NCI-H187 treated with DMSO at 0.1 percent for 48 hours (cell line): ENCODE measurements at regions not wholly inside any gene's neighbourhood (a gene's known extent, or its start where the extent isn't known, plus 50 kb on each side); places are given as distances from the start of the nearest gene placed in this dataset.
"Not testable (repeated sequence)": the region's sequence is repeated elsewhere in the genome, so short reads cannot be mapped to it uniquely, and the experiment has no call there.

Source experiments
- DNase-seq: peaks from one replicate; lab custom pipeline; 2025; lab: John Stamatoyannopoulos, UW

DNA sequence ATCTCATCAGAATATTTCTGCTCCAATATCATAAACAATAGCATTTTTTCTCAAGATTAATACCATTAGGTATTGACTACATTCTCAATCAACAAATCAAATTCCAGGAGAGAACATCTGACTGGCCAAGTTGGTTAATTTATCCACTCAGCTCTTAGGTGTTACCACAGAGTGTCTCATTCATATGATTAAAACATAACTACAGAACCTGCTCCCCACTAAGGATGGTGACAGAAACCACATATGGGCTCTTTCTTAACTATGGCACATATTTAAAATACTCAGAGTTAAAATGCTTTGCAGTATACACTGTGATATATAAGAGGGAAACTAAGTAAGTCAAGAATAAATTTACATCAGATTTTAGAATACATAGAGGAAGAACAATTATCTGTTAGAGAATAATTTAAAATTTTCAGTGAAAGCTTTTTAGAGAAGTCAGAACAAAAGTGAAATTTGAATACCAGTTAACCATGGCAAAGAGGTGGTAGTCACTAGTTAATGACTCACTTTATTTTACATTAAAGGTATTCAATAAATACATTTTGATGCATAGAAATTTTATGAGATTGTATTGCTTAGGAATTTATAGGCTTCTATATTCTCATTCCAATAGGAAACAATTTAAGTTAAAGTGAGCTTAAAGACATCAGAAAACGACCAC, 1120.8 kb upstream of the TMEFF2 start:
- DNase-seq: no peak

DNA sequence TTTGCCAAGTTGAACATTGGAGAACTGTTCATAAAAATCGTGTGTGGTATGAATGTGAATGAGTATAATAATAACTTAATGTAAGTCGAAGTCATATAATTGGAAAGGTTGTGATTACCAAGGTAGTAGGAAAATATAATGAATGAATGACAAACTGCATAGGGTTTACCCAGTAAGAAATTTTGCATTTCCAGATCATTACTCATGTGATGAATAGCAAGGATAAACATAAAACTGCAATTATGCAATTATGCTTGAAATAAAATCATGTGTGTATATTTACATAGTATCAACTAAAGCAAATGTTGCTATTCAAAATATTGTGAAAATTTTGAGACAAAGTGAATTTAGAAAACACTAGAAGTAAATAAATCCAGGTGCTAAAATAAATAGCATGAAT, 1108.7 kb upstream of the TMEFF2 start:
- DNase-seq: no peak

DNA sequence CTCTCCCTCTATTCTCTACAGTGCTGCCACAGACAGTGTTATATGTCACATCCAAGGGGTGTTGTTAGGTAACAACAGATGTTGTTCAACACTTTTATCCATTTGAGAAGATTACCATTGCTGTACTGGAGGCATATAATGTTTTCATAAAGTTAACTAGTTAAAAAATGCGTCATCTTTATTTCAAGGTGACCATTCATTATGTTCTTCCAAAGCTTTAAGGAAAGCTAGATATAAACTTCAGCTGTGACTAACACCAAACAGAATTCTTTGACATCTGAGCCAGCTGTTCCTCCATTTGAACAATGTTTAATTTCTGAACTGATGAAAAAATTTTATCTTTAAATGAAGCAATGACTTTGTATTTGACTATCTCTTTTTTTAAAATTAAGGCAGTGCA, 1099.6 kb upstream of the TMEFF2 start:
- no peak for DNase-seq

GRCh38 chr2:193279361-193279760, 1084.6 kb upstream of the TMEFF2 start:
- no peak for DNase-seq

DNA sequence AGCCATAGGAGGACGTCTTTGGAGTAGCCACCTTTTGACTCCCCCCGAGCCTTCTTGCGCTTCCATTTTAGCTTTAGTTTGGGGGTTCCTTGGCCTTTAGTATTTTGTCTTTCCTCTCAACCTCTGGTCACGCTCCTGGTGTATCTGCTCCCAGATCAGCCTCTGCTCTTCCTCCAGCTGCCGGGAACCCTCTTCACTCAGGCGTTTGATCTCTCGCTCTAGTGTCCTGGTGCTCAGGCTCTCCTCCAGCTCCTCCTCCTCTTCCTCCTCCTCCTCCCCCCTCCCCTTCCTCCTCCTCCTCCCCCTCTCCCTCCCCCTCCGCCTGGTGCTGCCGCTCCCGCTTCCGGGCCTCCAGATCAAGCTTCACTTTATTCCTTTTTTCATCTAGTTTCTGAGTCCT, 1082.3 kb upstream of the TMEFF2 start:
- DNase-seq: no peak

DNA sequence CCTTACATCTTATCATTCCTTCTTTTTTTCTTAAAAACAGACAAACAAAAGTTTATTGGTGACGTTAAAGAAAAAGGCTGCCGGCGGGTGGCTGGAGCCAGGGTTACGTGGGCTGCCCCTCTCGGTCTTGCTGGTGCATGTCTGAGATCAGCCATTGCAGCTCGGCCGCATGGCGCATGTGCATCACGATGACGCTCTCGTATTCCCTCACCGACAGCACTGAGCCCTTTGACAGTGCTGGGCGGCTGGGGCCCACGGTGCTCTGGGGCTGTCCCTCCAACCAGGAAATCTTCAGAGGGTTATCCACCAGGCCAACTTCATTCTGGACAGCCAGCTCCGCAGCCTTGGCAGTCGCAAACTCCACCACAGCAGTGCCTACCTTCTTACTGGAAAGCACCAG, 1081.8 kb upstream of the TMEFF2 start:
- no peak for DNase-seq

DNA sequence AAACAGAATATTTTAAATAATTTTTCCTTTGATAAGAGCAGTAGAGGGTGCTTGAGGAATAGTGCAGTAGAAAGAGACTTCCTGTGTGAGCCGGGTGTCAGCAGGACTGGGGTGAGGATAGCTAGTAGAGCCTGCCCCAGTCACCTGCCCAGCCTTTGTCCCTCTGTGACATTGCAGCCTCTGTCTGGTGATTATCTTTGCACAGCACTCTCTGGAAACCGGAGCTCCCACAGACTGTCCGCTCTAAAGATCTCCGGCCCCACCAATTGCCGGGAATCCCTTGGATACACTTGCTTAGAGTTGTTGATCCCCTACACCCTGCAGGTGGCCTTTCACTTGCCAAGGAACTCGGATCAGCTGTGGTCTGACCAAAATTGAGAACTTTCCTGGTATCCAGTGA, 1081.3 kb upstream of the TMEFF2 start:
- DNase-seq: no peak

- DNase-seq: no peak
Observed at GRCh38 chr2:193272011-193272410, 1077.3 kb upstream of the TMEFF2 start.

DNA sequence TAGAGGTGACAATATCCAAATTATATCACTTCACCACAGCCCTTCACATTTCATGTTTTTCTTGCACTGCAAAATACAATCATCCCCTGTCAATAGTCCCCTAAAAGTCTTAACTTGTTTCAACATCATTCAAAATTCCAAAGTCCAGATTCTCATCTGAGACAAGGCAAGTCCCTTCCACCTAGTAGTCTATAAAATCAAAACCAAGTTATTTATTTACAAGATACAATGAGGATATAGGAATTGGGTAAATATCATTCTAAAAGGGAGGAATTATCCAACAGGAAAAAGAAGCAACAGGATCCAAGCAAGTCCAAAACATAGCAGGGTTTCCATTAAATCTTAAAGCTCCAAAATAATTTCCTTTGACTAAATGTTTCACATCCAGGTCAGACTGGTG, 1076.1 kb upstream of the TMEFF2 start:
- no peak for DNase-seq

- no peak for DNase-seq
Observed at GRCh38 chr2:193267496-193268002, 1072.8 kb upstream of the TMEFF2 start.

DNA sequence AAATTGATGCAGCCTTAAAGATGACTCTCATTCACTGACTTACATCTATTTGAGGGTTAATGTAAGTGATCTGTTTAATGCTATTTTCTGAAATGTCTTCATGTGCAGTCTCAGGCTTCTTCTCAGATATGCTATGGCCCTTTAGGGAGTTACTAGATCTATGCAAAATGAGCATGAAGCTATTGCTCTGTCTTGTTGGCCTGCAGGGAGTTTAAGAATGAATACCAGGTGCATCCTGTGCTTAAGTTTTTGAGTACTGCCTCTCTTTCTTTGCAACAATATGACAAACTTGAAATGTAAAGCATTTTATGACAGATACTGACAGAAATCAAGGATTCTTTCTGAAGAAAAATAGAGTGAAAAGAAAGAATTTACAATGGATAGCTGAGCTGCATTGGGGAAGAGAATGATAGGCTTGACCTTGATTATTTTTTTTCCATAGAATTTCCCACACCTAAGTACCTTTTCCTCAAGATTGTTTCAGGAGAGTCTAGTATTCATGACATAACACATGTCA, 1058.3 kb upstream of the TMEFF2 start:
- DNase-seq: no peak

DNA sequence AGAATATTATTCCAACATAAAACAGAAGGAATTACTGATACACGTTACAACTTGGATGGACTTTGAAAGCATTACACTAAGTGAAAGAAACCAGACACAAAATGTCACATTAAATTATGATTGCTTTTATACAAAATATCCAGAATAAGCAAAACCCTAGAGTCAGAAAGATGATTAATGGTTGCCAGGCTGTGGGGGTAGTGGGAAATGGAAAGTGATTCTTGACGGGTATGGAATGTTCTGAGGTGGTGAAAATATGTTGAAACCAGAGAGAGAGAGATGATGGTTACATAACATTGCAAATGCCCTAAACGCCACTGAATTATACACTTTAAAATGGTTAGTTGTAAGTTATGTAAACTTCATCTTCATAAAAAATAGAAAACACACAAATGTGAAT, 1057.2 kb upstream of the TMEFF2 start:
- no peak for DNase-seq

GRCh38 chr2:193250389-193250788, 1055.7 kb upstream of the TMEFF2 start:
- DNase-seq: no peak

DNA sequence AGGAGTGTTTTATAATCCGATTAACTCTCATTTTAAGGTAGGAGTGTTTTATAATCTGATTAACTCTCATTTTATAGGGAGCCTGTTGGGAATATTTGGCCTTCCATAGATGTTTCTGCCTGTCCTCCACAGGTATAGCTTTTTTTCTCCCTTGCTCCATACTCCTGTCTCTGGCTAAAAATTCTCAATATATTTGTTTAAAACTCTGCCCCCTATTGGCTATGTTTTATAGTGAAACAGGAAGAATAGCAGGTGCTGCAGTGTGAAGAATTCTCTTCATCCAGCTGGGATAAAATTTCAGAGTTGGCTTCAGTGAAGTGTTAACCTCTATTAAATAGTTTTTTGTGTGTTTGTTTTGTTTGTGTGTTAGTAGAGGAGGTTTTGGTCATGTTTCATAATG, 1046.0 kb upstream of the TMEFF2 start:
- no peak for DNase-seq

DNA sequence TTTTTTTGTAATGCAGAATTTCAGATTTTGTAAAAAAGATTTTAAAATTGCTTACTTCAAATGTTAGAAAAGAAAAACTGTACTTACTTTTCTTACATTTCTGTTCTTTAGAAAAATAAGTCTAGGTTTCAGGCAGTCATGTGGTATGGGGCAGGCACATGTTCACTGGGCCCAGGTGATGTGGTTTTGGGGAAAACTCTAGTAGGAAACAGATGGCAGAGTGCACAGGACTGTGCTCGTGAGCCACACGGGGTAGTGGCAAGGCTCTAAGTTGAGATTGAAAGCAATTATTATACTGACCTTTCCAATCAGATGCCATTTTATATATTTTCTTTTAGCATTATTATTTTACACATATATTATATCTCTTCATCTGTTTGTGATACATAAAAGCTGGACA, 1036.9 kb upstream of the TMEFF2 start:
- no peak for DNase-seq

- no peak for DNase-seq
Observed at GRCh38 chr2:193228276-193228675, 1033.5 kb upstream of the TMEFF2 start.

GRCh38 chr2:193222454-193222853, 1027.7 kb upstream of the TMEFF2 start:
- no peak for DNase-seq

DNA sequence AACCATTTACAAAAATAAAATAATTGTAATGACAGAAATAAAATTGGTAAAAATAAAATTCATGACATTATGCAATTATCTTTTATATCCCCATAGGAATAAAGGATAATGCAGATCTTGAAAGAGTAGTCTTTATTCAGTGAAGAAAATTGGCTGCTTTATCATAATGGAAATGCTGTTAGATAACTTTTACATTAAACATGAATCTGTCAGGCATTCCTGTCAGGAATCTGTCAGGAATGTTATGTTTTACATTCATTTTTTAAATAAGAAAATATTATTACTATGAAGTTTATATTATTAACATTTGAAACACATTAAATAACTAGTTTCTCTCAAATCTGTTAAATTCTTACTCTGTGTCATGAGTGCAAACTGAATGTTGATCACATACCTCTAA, 1024.7 kb upstream of the TMEFF2 start:
- DNase-seq: no peak

- no peak for DNase-seq
Observed at GRCh38 chr2:193201583-193201982, 1006.9 kb upstream of the TMEFF2 start.

DNA sequence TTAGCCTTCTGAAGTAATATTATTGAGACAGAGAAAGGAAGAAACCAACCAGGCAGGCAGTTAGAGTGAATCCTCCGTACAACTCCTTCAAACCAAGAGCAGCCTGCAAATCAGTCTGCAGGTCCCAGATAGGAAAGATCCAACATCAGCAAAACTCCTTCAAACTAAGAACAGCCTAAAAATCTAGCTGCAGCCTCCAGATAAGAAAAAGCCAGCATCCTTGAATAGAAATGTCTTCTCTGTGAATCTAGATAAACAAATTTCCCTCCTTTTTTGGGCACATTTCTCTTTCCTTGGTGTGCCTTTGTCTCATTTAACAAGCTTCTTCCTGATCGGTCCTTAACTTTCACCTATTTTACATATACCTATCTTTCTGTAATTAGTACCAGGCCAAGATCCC, 1004.6 kb upstream of the TMEFF2 start:
- no peak for DNase-seq

- DNase-seq: no peak
Observed at GRCh38 chr2:193187816-193188215, 993.1 kb upstream of the TMEFF2 start.

GRCh38 chr2:193170981-193171380, 976.2 kb upstream of the TMEFF2 start:
- DNase-seq: not testable (repeated sequence)

GRCh38 chr2:193156480-193156879, 961.7 kb upstream of the TMEFF2 start:
- DNase-seq: no peak

DNA sequence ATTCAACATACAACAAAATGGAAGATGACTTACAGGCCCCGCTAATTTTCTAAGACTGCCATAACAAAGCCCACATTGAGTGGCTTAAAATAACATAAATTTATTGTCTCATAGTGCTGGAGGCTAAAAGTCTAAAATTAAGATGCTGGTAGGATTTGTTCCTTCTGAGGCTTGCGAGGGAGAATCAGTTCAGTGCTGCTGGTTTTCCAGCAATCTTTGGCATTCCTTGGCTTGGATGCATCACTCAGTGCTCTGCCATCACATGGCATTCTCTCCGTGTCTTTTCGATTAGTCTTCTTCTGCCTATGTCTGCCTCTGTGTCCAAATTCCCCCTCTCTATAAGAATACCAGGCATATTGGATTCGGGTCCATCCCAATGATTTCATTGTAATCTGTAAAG, 959.3 kb upstream of the TMEFF2 start:
- no peak for DNase-seq
